HG03432 (cell line): ENCODE measurements at regions not wholly inside any gene's neighbourhood (a gene's known extent, or its start where the extent isn't known, plus 50 kb on each side); places are given as distances from the start of the nearest gene placed in this dataset.
"Not testable (repeated sequence)": the region's sequence is repeated elsewhere in the genome, so short reads cannot be mapped to it uniquely, and the experiment has no call there.

Experiments used
- ATAC-seq: cut with Tn5 transposase; IDR thresholded peaks from one replicate; pipeline ENCODE4 v1.9.1; 2021; ENCODE audit warnings: mild to moderate bottlenecking, moderate library complexity; ENCODE audit not compliant: unreplicated experiment

- no peak for ATAC-seq
Measured at GRCh38 chr9:108803428-108804065, 52.2 kb downstream of the ACTL7B start.

DNA sequence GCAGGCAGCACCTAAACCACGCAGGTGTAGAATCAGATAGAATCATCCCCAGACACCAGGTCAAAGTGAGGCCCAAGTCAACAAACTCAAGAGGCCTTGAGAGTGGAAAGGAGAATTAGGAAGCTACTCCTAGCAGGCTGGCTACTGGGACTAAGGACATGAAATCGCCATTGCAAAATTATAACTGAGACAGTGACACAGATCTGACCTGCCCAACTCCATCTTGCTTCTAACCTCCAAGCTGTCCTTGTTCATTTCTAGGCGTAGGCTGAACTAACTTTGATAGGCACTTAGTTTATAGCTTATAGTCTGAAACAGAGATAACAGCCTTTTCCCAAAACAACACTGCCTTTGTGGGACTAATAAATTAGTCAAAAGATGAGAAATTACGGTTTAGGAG is 52.8 kb downstream of the ACTL7B start:
- no peak for ATAC-seq

DNA sequence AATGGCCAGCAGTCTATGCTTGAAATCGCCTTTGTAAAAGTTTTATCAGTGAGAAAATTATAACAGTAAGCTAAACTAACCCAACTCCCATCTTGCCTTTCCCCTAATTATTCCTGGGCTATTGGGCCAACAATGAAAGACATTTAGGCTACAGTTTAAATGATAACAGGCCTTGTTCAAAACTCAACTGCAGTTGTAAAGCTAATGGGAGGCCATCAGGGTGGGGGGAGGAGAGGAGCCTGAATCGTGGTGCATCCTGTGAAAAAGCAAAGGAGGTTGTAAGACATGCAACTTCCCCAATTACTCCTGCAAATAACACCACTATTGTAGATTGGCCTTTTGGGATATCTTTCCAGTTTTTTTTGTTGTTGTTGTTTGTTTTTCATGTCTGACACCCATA is 53.8 kb downstream of the ACTL7B start:
- no peak for ATAC-seq

- ATAC-seq: no peak
Measured at GRCh38 chr9:108800632-108801099, 55.1 kb downstream of the ACTL7B start.

- no peak for ATAC-seq
Measured at GRCh38 chr9:108793573-108793972, 62.2 kb downstream of the ACTL7B start.

- no peak for ATAC-seq
Measured at GRCh38 chr9:108789742-108790141, 66.0 kb downstream of the ACTL7B start.

GRCh38 chr9:108787690-108788048 is 68.1 kb downstream of the ACTL7B start:
- no peak for ATAC-seq

DNA sequence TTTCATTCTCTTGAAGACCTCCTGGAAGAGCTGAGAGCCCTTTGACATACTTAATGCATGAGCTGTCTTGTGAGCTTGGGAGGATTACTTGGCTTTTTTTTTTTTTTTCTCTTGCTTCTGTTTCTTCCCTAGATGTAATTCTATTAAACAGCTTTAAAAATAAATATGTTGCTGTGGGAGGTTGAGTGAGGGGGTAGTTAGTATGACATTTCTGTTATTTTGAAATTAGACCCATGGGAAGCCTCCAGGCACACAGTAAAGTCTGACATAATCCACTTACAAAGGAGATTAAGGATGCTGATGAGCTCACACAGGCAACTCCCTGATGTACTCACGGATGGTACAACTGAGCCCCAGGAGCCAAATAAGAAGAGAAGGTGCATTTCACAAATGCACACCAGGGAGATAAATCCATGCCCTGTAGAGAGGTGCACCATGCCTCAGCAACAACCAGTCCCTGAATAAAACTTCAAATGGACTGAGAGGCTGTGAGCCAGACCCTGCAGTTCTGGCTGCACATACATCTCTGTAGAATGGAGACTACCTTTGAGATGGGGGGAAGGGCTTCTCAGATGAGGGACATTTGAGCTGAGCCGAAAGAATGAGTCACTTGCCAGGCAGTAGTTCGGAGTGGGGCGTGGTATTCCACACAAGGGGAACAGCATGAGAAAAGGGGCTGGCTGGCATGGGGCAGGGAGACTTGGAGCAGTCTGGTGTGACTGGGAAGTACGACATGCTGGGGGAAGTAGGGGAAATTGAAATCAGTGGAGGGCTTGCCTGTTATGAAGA is 68.7 kb downstream of the ACTL7B start:
- ATAC-seq: no peak

DNA sequence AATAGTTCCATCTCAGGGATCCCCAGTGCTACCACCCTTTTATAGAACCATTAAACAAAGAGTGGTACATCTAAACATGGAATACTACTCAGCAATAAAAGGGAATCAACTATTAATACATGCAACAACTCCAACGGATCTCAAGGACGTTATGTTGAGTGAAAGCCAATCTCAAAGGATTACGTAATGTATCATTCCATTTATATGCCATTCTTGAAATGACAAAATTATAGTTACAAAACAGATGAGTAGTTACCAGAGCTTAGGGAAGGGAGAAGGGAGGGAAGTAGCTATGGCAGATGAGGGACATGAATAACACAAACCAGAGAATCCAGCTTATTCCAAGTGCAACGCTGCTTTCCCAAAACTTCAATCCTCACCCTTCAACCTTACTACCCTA is 69.5 kb downstream of the ACTL7B start:
- ATAC-seq: no peak

DNA sequence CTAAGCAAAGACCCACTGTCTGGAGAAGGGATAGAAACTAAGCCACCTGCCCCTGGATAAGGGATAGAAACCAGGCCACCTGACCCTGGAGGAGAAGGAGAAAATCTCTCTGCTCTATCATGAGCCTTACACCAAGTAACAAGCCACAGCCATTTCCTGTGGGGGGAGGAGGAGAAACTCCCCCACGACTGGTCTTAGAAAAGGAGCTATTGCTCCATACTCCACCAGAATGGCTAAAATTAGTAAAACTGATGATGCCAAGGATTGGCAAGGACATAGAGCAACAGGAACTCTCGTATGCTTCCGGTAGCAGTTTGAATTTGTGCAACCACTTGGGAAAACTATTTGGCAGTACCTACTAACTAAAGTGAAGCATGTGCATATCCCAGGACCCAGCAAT is 70.8 kb downstream of the ACTL7B start:
- no peak for ATAC-seq

DNA sequence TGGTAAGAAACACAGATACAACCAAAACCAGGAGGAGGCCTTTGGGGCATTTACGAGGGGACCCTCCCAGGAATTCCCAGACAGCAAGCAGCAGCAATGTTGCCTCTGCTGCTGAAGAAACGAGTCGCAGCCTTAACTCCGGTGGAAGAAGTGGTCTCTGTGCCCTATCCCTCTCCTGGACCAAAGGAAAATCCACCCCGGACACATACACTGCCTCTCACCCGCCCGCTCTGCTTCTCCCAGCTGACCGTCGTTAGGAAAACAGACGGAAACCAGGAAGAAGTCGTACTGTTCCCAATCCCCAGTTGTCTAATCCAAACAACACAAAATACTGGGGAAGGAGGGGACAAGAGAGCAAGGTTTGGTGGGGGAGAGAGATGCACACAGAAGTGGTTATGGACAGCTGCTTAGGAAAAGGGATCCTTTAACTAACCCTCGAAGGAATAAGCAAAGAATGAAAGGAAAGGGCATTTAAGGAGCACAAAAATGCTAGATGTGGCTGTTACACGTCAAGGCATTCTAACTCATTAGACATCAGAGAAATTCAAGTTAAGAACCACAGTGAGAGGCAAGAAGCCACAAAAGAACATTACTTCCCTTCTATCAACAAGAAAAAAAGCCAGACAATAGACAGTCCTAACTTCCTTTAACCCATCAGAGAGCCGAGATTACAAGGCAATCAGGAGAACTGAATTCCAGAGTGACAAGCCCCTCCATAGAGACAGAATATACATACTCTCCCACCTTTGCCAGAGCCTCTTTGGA is 71.9 kb downstream of the ACTL7B start:
- ATAC-seq: no peak

DNA sequence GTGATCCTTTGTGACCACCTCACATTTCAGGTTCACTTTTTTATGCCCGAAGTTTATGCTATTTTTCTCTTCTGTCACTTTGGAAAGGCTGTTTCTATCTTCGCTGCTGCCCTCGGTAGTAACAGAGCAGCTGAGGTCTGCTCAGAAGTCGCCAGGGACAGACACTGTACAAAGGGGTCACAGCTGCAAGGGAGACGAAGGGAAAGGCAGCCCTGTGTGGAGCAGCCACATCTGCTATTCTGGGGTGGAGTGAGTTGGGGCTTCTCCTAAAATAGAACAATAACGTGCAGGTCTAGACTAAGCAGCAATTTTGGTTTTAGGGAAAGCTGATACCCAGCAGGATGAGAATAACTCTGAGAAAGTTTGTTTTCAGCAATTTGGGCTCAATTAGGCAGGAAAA is 72.5 kb downstream of the ACTL7B start:
- no peak for ATAC-seq

DNA sequence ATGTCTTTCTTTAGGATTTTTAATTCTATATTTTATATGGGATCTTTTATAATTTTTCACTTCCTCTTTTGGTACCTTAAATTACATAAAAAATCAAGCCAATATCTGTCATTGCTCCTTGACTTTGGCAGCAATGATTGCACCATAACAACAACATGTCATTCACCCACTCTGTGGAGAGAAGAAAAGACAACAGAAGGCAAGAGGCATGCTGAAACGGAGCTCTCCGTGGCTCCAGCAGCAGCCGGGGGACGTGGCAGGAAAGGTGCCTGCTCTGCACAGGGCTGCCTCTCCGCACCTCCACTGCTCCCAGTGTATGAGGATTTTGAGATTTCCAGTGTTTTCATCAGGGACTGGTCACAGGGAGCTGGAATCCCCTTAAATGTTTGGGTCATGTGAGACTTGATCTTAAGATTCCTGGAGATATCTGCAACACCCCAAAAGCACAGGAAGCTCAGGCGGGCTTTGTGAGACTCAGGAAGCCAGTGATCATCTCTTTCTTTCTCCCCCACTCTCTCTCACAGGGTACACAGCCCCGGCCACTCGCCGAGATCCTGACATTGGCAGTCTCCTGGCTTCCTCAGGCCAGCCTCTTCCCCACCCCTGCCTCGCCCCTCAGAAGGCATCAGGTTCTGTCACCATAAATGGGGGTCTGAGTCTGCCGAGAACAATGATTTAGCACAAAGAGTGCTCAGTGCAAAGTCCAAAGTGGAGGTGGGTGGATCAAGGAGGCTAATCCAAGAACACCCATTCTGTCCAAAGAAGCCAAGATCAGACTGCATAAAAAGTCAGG is 74.6 kb downstream of the ACTL7B start:
- no peak for ATAC-seq

GRCh38 chr9:108779551-108780325 is 76.0 kb downstream of the ACTL7B start:
- no peak for ATAC-seq

- ATAC-seq: no peak
Measured at GRCh38 chr9:108776920-108777639, 78.7 kb downstream of the ACTL7B start.

DNA sequence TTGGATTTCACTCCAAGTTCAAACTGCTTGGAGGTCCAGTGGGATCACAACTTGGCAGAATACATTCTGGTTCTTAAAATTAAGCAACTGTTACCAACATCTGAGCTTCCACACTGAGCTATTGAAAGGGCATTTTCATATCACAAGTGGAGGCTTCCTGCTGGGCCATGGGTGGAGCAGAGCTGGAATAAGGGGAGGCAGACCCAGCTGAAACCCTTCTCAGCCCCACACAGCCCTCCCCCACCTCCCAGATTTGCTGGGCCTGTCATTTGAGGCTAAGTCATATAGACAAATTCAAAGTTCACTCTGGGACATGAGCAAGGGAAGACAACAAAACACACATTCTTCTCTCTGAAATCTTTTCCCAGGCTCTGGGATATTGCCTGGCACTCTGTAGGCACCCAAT is 79.9 kb downstream of the ACTL7B start:
- ATAC-seq: no peak

DNA sequence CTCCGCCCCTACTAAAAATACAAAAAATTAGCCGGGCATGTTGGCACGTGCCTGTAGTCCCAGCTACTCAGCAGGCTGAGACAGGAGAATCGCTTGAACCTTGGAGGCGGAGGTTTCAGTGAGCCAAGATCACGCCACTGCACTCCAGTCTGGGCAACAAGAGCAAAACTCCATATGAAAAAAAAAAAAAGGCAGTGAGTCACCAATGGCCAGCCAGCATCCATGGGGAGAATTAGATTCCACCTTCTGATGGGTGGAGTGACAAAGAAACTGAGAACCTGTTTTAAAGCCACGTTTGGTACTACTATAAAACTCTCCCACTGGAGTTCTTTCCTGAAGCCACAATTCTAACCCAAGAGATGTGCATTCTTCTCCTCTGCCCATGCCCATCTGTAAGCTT is 81.7 kb downstream of the ACTL7B start:
- ATAC-seq: not testable (repeated sequence)

- ATAC-seq: no peak
Measured at GRCh38 chr9:108772301-108772894, 83.4 kb downstream of the ACTL7B start.

DNA sequence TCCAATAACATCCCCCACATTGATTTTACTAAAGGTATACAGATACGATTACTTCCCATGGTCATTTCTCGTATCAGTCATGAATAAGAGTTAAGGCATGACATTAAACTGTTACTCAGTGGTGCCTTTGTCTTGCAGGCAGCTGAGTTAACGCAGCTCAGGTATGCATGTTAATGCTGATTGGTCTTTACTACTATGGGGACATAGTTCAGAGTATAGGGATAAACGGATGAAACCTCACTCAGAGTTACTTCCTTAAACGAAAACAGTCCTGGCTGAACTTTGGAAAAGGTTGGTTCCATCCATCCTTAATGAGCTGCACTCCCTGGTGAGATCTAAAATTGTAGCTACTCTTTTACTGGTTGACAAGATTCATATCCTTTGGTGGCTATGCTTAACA is 87.0 kb downstream of the ACTL7B start:
- ATAC-seq: no peak
